Activated B cell treated with CpG ODN at 0.5 μM for 24 hours (primary cell): ENCODE measurements at regions not wholly inside any gene's neighbourhood (a gene's known extent, or its start where the extent isn't known, plus 50 kb on each side); places are given as distances from the start of the nearest gene placed in this dataset.

Experiments
- ATAC-seq: fragments of 200-7000 bp; cut with Tn5 transposase; one replicate; pipeline ENCODE4 v1.10.0; 2021; ENCODE audit warnings: low read depth, mild to moderate bottlenecking, moderate library complexity
- CTCF ChIA-PET: fragments of 350-600 bp; sonication (Branson Sonifier 250); formaldehyde crosslinking; loops from one replicate; lab custom pipeline; 2021; ENCODE audit warnings: antibody characterized with exemption; lab: Charles Lee
- POLR2A ChIA-PET: fragments of 350-600 bp; sonication (Branson Sonifier 250); formaldehyde crosslinking; loops from one replicate; lab custom pipeline; 2021; ENCODE audit warnings: antibody characterized with exemption; lab: Charles Lee
- DNase-seq: peaks from one replicate; pipeline ENCODE4 v3.0.0; 2022
- H3K27ac Mint-ChIP-seq: one replicate; pipeline ENCODE4 v1.8.0; 2020; ENCODE audit warnings: mixed read lengths
- H3K27me3 Mint-ChIP-seq: one replicate; pipeline ENCODE4 v1.8.0; 2021; ENCODE audit warnings: mixed read lengths
- H3K36me3 Mint-ChIP-seq: one replicate; pipeline ENCODE4 v1.8.0; 2021; ENCODE audit warnings: low read depth, mixed read lengths
- H3K4me1 Mint-ChIP-seq: one replicate; pipeline ENCODE4 v1.8.0; 2021; ENCODE audit warnings: mixed read lengths
- H3K4me3 Mint-ChIP-seq: one replicate; pipeline ENCODE4 v1.8.0; 2020; ENCODE audit warnings: mild to moderate bottlenecking, mixed read lengths
- H3K9me3 Mint-ChIP-seq: one replicate; pipeline ENCODE4 v1.8.0; 2020; ENCODE audit warnings: mixed read lengths
- intact Hi-C: fragments of 100-400 bp; cut with micrococcal nuclease; formaldehyde crosslinking; loops from one replicate; pipeline ENCODE4 v1.15.1; 2024
- TF ChIP-seq, protein P1 (sequence below): fragments of 200-600 bp; IDR thresholded peaks from one replicate; pipeline ENCODE4 v1.8.0; 2022; ENCODE audit warnings: antibody characterized with exemption, mild to moderate bottlenecking

DNA sequence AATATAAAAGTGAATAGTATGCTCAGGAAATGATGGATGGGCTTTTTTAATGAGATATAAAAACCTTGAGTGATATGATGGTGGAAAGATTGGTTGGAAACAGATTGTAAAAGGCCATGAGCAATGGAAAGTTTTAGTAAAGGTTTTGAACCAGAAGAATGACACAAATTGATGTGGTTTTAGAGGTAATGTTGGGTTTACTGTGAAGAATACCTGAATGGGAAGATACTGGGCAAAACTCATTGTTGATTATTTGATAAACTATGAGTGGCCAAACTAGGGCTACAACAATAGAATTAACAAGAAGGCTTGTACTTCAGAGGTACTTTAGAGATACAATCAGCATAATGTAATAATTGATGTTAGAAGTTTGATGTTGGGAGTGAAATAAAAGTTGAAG, 108.5 kb downstream of the PTGS2 start:
- POLR2A ChIA-PET, result no interaction called here
- no peak overlapping the region for H3K4me3 Mint-ChIP-seq
- H3K36me3 Mint-ChIP-seq, result no peaks in the 10 kb centered on the region
- CTCF ChIA-PET, result no interaction called here
- H3K9me3 Mint-ChIP-seq, result no peaks in the 10 kb centered on the region
- ATAC-seq, result no peak
- intact Hi-C loops, result no loop called here
- DNase-seq, result no peak
- no peak overlapping the region for H3K27ac Mint-ChIP-seq
- TF ChIP-seq, protein P1, sequence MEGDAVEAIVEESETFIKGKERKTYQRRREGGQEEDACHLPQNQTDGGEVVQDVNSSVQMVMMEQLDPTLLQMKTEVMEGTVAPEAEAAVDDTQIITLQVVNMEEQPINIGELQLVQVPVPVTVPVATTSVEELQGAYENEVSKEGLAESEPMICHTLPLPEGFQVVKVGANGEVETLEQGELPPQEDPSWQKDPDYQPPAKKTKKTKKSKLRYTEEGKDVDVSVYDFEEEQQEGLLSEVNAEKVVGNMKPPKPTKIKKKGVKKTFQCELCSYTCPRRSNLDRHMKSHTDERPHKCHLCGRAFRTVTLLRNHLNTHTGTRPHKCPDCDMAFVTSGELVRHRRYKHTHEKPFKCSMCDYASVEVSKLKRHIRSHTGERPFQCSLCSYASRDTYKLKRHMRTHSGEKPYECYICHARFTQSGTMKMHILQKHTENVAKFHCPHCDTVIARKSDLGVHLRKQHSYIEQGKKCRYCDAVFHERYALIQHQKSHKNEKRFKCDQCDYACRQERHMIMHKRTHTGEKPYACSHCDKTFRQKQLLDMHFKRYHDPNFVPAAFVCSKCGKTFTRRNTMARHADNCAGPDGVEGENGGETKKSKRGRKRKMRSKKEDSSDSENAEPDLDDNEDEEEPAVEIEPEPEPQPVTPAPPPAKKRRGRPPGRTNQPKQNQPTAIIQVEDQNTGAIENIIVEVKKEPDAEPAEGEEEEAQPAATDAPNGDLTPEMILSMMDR, result no peak
- no peaks in the 10 kb centered on the region for H3K4me1 Mint-ChIP-seq
- no peaks in the 10 kb centered on the region for H3K27me3 Mint-ChIP-seq

DNA sequence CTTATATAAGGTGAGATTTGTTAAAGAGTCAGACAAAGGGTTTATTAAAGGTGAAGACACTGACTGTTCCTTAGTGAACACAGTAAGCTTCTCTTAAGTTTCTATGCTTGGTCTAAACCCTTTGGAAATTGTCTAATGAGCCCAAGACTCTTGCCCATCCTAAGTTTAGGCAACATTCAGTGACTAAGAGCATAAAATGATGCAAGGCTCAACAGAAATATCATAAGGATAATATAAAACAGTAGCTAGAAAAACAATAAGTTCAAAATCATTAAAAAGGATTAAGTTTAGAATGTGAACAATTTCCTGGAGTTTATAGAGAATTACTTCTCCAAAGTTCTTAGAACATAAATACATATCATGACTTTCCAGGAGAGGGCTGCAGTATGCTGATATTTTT, 108.9 kb upstream of the PDC start:
- H3K9me3 Mint-ChIP-seq, result no peaks in the 10 kb centered on the region
- no peak for ATAC-seq
- POLR2A ChIA-PET, result no interaction called here
- H3K36me3 Mint-ChIP-seq, result no peaks in the 10 kb centered on the region
- CTCF ChIA-PET, result no interaction called here
- no peaks in the 10 kb centered on the region for H3K27me3 Mint-ChIP-seq
- intact Hi-C loops, result no loop called here
- no peak overlapping the region for H3K4me3 Mint-ChIP-seq
- no peak for DNase-seq
- no peaks in the 10 kb centered on the region for H3K4me1 Mint-ChIP-seq
- H3K27ac Mint-ChIP-seq, result no peak overlapping the region
- TF ChIP-seq, protein P1, result no peak

DNA sequence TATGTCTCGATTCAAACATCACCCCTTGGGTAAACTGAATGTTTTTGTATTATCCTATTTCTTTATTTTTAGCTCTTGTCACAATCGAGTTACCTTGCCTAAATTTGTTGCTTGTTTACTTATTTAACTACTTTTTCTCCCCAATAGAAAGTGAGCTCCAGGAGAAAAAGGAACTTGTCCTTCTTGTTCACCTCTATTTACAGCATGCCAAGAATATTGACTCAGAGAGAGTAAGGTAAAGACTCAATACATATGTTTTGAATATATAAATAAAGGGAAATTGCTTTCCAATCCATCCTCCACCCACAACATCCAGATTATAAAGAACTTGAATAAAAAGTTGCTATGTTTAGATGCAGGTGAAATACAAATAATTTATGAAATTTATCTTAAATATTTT, 107.3 kb upstream of the PDC start:
- Mint-ChIP-seq H3K27me3 (no peaks in the 10 kb centered on the region), H3K4me3 (no peak overlapping the region), H3K36me3 (no peaks in the 10 kb centered on the region), H3K27ac (no peak overlapping the region), H3K4me1 (no peaks in the 10 kb centered on the region), H3K9me3 (no peaks in the 10 kb centered on the region)
- no peak for DNase-seq
- ChIA-PET CTCF (no interaction called here), POLR2A (no interaction called here)
- no peak for ATAC-seq
- intact Hi-C loops, result no loop called here
- TF ChIP-seq, protein P1, result no peak

DNA sequence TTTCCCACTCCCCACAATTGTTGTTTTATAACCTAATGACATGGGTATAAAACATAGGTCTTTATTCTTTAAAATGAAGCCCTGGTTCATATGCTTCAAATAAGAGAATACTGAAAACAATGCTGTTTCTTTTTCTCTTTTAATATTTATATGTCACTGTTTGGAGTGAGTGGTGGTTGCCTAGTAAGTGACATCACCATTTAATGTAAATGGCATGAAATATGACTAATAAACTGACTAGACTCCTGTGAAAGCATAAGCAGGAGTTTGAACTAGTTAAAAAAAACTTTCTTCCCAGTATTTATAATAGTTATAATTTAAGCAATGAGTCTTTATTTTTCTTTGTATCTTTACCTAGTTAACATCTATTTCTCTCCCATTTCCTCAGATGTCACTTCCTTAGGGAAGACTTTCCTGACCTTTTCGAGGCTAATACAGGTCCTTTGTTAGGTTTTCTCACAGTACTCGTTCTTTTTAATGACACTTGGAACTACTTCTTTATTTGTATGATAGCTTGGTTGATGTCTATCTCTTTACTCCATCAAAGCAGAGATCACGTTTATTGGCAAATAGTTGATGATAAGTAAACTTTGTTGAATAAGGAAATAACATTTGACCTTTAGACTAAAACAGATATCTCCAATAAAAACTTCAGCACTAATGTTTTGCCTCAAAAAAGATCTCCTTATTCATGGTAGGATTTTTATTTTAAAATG, 105.4 kb upstream of the PDC start:
- ChIA-PET POLR2A (no interaction called here), CTCF (no interaction called here)
- H3K36me3 Mint-ChIP-seq, result no peaks in the 10 kb centered on the region
- intact Hi-C loops, result no loop called here
- no peak for DNase-seq
- no peaks in the 10 kb centered on the region for H3K9me3 Mint-ChIP-seq
- no peaks in the 10 kb centered on the region for H3K4me1 Mint-ChIP-seq
- no peak overlapping the region for H3K4me3 Mint-ChIP-seq
- TF ChIP-seq, protein P1, result no peak
- no peak overlapping the region for H3K27ac Mint-ChIP-seq
- ATAC-seq, result no peak
- H3K27me3 Mint-ChIP-seq, result no peaks in the 10 kb centered on the region

DNA sequence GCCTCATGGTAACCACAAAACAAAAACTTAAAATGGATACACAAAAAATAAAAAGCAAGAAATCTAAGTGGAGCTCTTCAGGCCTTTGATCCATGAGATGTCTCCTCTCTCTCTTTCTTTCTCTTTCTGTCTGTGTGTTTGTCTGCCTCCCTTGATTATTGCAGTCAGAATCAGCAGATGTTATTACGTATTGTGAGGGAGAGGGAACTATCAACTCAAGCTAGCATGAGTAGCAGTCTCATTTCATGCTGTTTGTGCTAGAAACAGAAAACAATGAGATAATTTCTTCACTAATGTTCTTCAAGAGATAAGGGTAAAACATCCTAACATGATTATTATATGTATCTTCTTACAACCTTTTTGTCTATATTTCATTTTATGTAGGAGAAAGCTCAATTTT, 103.7 kb upstream of the PDC start:
- ChIA-PET POLR2A (no interaction called here), CTCF (interaction anchor here (0.7 kb wide), 1 partner anchor 82 kb away, joined by 3 read pairs; no protein-coding TSS in a partner anchor)
- TF ChIP-seq, protein P1, result no peak
- Mint-ChIP-seq H3K4me1 (no peaks in the 10 kb centered on the region), H3K4me3 (no peak overlapping the region), H3K27ac (no peak overlapping the region), H3K27me3 (no peaks in the 10 kb centered on the region), H3K36me3 (no peaks in the 10 kb centered on the region), H3K9me3 (no peaks in the 10 kb centered on the region)
- intact Hi-C loops, result no loop called here
- no peak for ATAC-seq
- no peak for DNase-seq
